ENCODE measurements at regions not wholly inside any gene's neighbourhood (a gene's known extent, or its start where the extent isn't known, plus 50 kb on each side); places are given as distances from the start of the nearest gene placed in this dataset.

- ATAC-seq (replicated peaks; ENCODE audit: extremely low read depth, poor library complexity, severe bottlenecking) = no peak
- H3K4me1 Mint-ChIP-seq = no peaks in the 10 kb centered on the region
- H3K27me3 Mint-ChIP-seq = no peaks in the 10 kb centered on the region
- no peaks in the 10 kb centered on the region for H3K36me3 Mint-ChIP-seq (ENCODE audit: insufficient read depth)
- H3K27ac Mint-ChIP-seq (ENCODE audit: low read depth) = no peak overlapping the region
- DNase-seq (ENCODE audit: low spot score in 2 of 2) = no peak
- H3K4me3 Mint-ChIP-seq = no peak overlapping the region
- peaks cover 24% of the 10 kb centered on the region for H3K9me3 Mint-ChIP-seq
These were observed 709.3 kb upstream of the KLHL1 start for GRCh38 chr13:70817576-70817975.

GRCh38 chr13:70816853-70817252, 708.6 kb upstream of the KLHL1 start:
- Mint-ChIP-seq H3K4me3 (no peak overlapping the region), H3K4me1 (no peaks in the 10 kb centered on the region), H3K9me3 (peaks cover 28% of the 10 kb centered on the region), H3K36me3 (ENCODE audit: insufficient read depth) (no peaks in the 10 kb centered on the region), H3K27ac (ENCODE audit: low read depth) (no peak overlapping the region), H3K27me3 (no peaks in the 10 kb centered on the region)
- DNase-seq (ENCODE audit: low spot score in 2 of 2) = no peak
- no peak for ATAC-seq (replicated peaks; ENCODE audit: extremely low read depth, poor library complexity, severe bottlenecking)

- H3K4me3 Mint-ChIP-seq = no peak overlapping the region
- H3K36me3 Mint-ChIP-seq (ENCODE audit: insufficient read depth) = no peaks in the 10 kb centered on the region
- H3K27ac Mint-ChIP-seq (ENCODE audit: low read depth) = no peak overlapping the region
- H3K4me1 Mint-ChIP-seq = no peaks in the 10 kb centered on the region
- DNase-seq (ENCODE audit: low spot score in 2 of 2) (no peak), ATAC-seq (replicated peaks; ENCODE audit: extremely low read depth, poor library complexity, severe bottlenecking) (no peak)
- no peaks in the 10 kb centered on the region for H3K27me3 Mint-ChIP-seq
- H3K9me3 Mint-ChIP-seq = peaks cover 37% of the 10 kb centered on the region
These were observed 706.4 kb upstream of the KLHL1 start for GRCh38 chr13:70814684-70815083.

- Mint-ChIP-seq H3K4me1 (no peaks in the 10 kb centered on the region), H3K27me3 (no peaks in the 10 kb centered on the region), H3K36me3 (ENCODE audit: insufficient read depth) (no peaks in the 10 kb centered on the region), H3K4me3 (no peak overlapping the region), H3K27ac (ENCODE audit: low read depth) (no peak overlapping the region), H3K9me3 (peaks cover 46% of the 10 kb centered on the region)
- ATAC-seq (replicated peaks; ENCODE audit: extremely low read depth, poor library complexity, severe bottlenecking) (no peak), DNase-seq (ENCODE audit: low spot score in 2 of 2) (no peak)
These were observed 704.2 kb upstream of the KLHL1 start for GRCh38 chr13:70812481-70812880.

- Mint-ChIP-seq H3K9me3 (peaks cover 37% of the 10 kb centered on the region), H3K4me3 (no peak overlapping the region), H3K27ac (ENCODE audit: low read depth) (no peak overlapping the region), H3K36me3 (ENCODE audit: insufficient read depth) (no peaks in the 10 kb centered on the region), H3K4me1 (no peaks in the 10 kb centered on the region), H3K27me3 (no peaks in the 10 kb centered on the region)
- ATAC-seq (replicated peaks; ENCODE audit: extremely low read depth, poor library complexity, severe bottlenecking) (no peak), DNase-seq (ENCODE audit: low spot score in 2 of 2) (no peak)
These were observed 701.3 kb upstream of the KLHL1 start for GRCh38 chr13:70809588-70809987.

GRCh38 chr13:70798385-70798784, 690.1 kb upstream of the KLHL1 start:
- H3K36me3 Mint-ChIP-seq (ENCODE audit: insufficient read depth) = no peaks in the 10 kb centered on the region
- peaks cover 17% of the 10 kb centered on the region for H3K9me3 Mint-ChIP-seq
- no peak for DNase-seq (ENCODE audit: low spot score in 2 of 2)
- H3K27me3 Mint-ChIP-seq = no peaks in the 10 kb centered on the region
- H3K4me1 Mint-ChIP-seq = no peaks in the 10 kb centered on the region
- no peak overlapping the region for H3K27ac Mint-ChIP-seq (ENCODE audit: low read depth)
- no peak for ATAC-seq (replicated peaks; ENCODE audit: extremely low read depth, poor library complexity, severe bottlenecking)
- no peak overlapping the region for H3K4me3 Mint-ChIP-seq

- Mint-ChIP-seq H3K4me1 (no peaks in the 10 kb centered on the region), H3K27ac (ENCODE audit: low read depth) (no peak overlapping the region), H3K9me3 (peaks cover 10% of the 10 kb centered on the region), H3K36me3 (ENCODE audit: insufficient read depth) (no peaks in the 10 kb centered on the region), H3K27me3 (no peaks in the 10 kb centered on the region), H3K4me3 (no peak overlapping the region)
- ATAC-seq (replicated peaks; ENCODE audit: extremely low read depth, poor library complexity, severe bottlenecking) (no peak), DNase-seq (ENCODE audit: low spot score in 2 of 2) (no peak)
These were observed 687.2 kb upstream of the KLHL1 start for GRCh38 chr13:70795484-70795883.

- Mint-ChIP-seq H3K36me3 (ENCODE audit: insufficient read depth) (no peaks in the 10 kb centered on the region), H3K4me3 (no peak overlapping the region), H3K27ac (ENCODE audit: low read depth) (no peak overlapping the region), H3K9me3 (peaks cover 17% of the 10 kb centered on the region), H3K4me1 (no peaks in the 10 kb centered on the region), H3K27me3 (no peaks in the 10 kb centered on the region)
- DNase-seq (ENCODE audit: low spot score in 2 of 2) = no peak
- ATAC-seq (replicated peaks; ENCODE audit: extremely low read depth, poor library complexity, severe bottlenecking) = no peak
These were observed 683.9 kb upstream of the KLHL1 start for GRCh38 chr13:70792121-70792520.

- no peaks in the 10 kb centered on the region for H3K4me1 Mint-ChIP-seq
- H3K27ac Mint-ChIP-seq (ENCODE audit: low read depth) = no peak overlapping the region
- no peaks in the 10 kb centered on the region for H3K36me3 Mint-ChIP-seq (ENCODE audit: insufficient read depth)
- no peaks in the 10 kb centered on the region for H3K27me3 Mint-ChIP-seq
- H3K9me3 Mint-ChIP-seq = peaks cover 12% of the 10 kb centered on the region
- DNase-seq (ENCODE audit: low spot score in 2 of 2) (no peak), ATAC-seq (replicated peaks; ENCODE audit: extremely low read depth, poor library complexity, severe bottlenecking) (no peak)
- H3K4me3 Mint-ChIP-seq = no peak overlapping the region
These were observed 681.5 kb upstream of the KLHL1 start for GRCh38 chr13:70789751-70790150.

GRCh38 chr13:70788074-70788473, 679.8 kb upstream of the KLHL1 start:
- Mint-ChIP-seq H3K36me3 (ENCODE audit: insufficient read depth) (no peaks in the 10 kb centered on the region), H3K27me3 (no peaks in the 10 kb centered on the region), H3K27ac (ENCODE audit: low read depth) (no peak overlapping the region), H3K9me3 (peaks cover 12% of the 10 kb centered on the region), H3K4me3 (no peak overlapping the region), H3K4me1 (no peaks in the 10 kb centered on the region)
- ATAC-seq (replicated peaks; ENCODE audit: extremely low read depth, poor library complexity, severe bottlenecking) (no peak), DNase-seq (ENCODE audit: low spot score in 2 of 2) (no peak)

GRCh38 chr13:70784207-70784989, 676.1 kb upstream of the KLHL1 start:
- no peak for ATAC-seq (replicated peaks; ENCODE audit: extremely low read depth, poor library complexity, severe bottlenecking)
- Mint-ChIP-seq H3K4me3 (no peak overlapping the region), H3K27me3 (no peaks in the 10 kb centered on the region)

GRCh38 chr13:70769817-70770216, 661.6 kb upstream of the KLHL1 start:
- Mint-ChIP-seq H3K27me3 (no peaks in the 10 kb centered on the region), H3K27ac (ENCODE audit: low read depth) (no peak overlapping the region), H3K36me3 (ENCODE audit: insufficient read depth) (no peaks in the 10 kb centered on the region), H3K9me3 (peaks cover 10% of the 10 kb centered on the region), H3K4me3 (no peak overlapping the region), H3K4me1 (no peaks in the 10 kb centered on the region)
- no peak for DNase-seq (ENCODE audit: low spot score in 2 of 2)
- ATAC-seq (replicated peaks; ENCODE audit: extremely low read depth, poor library complexity, severe bottlenecking) = no peak

More at GRCh38 chr13:70784207-70784989, 676.1 kb upstream of the KLHL1 start:
- H3K9me3 Mint-ChIP-seq = peaks cover 12% of the 10 kb centered on the region
- H3K4me1 Mint-ChIP-seq = no peaks in the 10 kb centered on the region
- no peak overlapping the region for H3K27ac Mint-ChIP-seq (ENCODE audit: low read depth)
- no peaks in the 10 kb centered on the region for H3K36me3 Mint-ChIP-seq (ENCODE audit: insufficient read depth)
- no peak for DNase-seq (ENCODE audit: low spot score in 2 of 2)

- H3K27me3 Mint-ChIP-seq = no peaks in the 10 kb centered on the region
- ATAC-seq (replicated peaks; ENCODE audit: extremely low read depth, poor library complexity, severe bottlenecking) (no peak), DNase-seq (ENCODE audit: low spot score in 2 of 2) (no peak)
- H3K9me3 Mint-ChIP-seq = peaks cover 11% of the 10 kb centered on the region
- H3K4me3 Mint-ChIP-seq = no peak overlapping the region
- H3K4me1 Mint-ChIP-seq = no peaks in the 10 kb centered on the region
- H3K27ac Mint-ChIP-seq (ENCODE audit: low read depth) = no peak overlapping the region
- H3K36me3 Mint-ChIP-seq (ENCODE audit: insufficient read depth) = peaks cover 2% of the 10 kb centered on the region
These were observed 650.7 kb upstream of the KLHL1 start for GRCh38 chr13:70758932-70759331.

All from central memory CD8-positive, alpha-beta T cell (primary cell).